Neural cell (in vitro differentiated cells): ENCODE measurements at regions not wholly inside any gene's neighbourhood (a gene's known extent, or its start where the extent isn't known, plus 50 kb on each side); places are given as distances from the start of the nearest gene placed in this dataset.

Source experiments
- H2AFZ ChIP-seq: fragments of 200-600, 300-800 bp; sonication (generic), shearing (Covaris generic); 2 replicates; pipeline ENCODE4 v1.6.0; 2014; ENCODE audit warnings: low read depth, mild to moderate bottlenecking, antibody characterized with exemption, low read length, moderate library complexity
- H3F3A ChIP-seq: fragments of 200-600 bp; shearing (Covaris generic); 2 replicates; pipeline ENCODE4 v1.6.1; 2016; ENCODE audit warnings: mild to moderate bottlenecking, moderate library complexity, mixed read lengths, antibody characterized with exemption, low read length; ENCODE audit not compliant: insufficient read depth, poor library complexity, severe bottlenecking
- H3K27ac ChIP-seq: fragments of 200-600, 300-800 bp; sonication (generic), shearing (Covaris generic); 2 replicates; pipeline ENCODE4 v1.5.1; 2014; ENCODE audit warnings: mild to moderate bottlenecking, low read length, moderate library complexity
- H3K27me3 ChIP-seq: fragments of 300-800, 200-600 bp; sonication (generic), shearing (Covaris generic); 2 replicates; pipeline ENCODE4 v1.6.0; 2014; ENCODE audit warnings: mild to moderate bottlenecking, low read depth, low read length, moderate library complexity; ENCODE audit not compliant: insufficient read depth
- H3K36me3 ChIP-seq: fragments of 300-800, 200-600 bp; sonication (generic), shearing (Covaris generic); 2 replicates; pipeline ENCODE4 v1.5.1; 2014; ENCODE audit warnings: mild to moderate bottlenecking, antibody characterized with exemption, low read length, moderate library complexity; ENCODE audit not compliant: insufficient read depth
- H3K4me2 ChIP-seq: fragments of 300-800, 200-600 bp; sonication (generic), shearing (Covaris generic); 2 replicates; pipeline ENCODE4 v1.6.0; 2014; ENCODE audit warnings: mild to moderate bottlenecking, low read length
- H3K4me3 ChIP-seq: fragments of 300-800, 200-600 bp; sonication (generic), shearing (Covaris generic); 2 replicates; pipeline ENCODE4 v1.5.1; 2014; ENCODE audit warnings: mild to moderate bottlenecking, low read length, moderate library complexity
- H3K79me2 ChIP-seq: fragments of 200-600 bp; shearing (Covaris generic); replicated peaks from 2 replicates; pipeline ENCODE4 v1.6.0; 2014; ENCODE audit warnings: mild to moderate bottlenecking, low read length, moderate library complexity; ENCODE audit not compliant: insufficient read depth
- H3K9ac ChIP-seq: fragments of 300-800, 200-600 bp; sonication (generic), shearing (Covaris generic); 2 replicates; pipeline ENCODE4 v1.6.1; 2016; ENCODE audit warnings: mild to moderate bottlenecking, low read length, mixed read lengths
- H3K9me2 ChIP-seq: fragments of 200-600 bp; shearing (Covaris generic); 2 replicates; pipeline ENCODE4 v1.6.1; 2016; ENCODE audit warnings: mild to moderate bottlenecking, low read length, mixed read lengths; ENCODE audit not compliant: insufficient read depth
- H3K9me3 ChIP-seq: fragments of 200-600, 300-800 bp; sonication (generic), shearing (Covaris generic); 2 replicates; pipeline ENCODE4 v1.6.1; 2016; ENCODE audit warnings: mild to moderate bottlenecking, mixed run types, low read length, moderate library complexity, mixed read lengths
- H4K20me1 ChIP-seq: fragments of 200-600 bp; shearing (Covaris generic); 2 replicates; pipeline ENCODE4 v1.6.1; 2016; ENCODE audit warnings: mild to moderate bottlenecking, mixed run types; ENCODE audit not compliant: insufficient read depth
- CTCF ChIP-seq: fragments of 450-650 bp; IDR thresholded peaks from 2 replicates; pipeline ENCODE4 v1.5.1; 2014; ENCODE audit warnings: antibody characterized with exemption, mild to moderate bottlenecking, moderate library complexity; ENCODE audit not compliant: poor library complexity, severe bottlenecking
- EP300 ChIP-seq: fragments of 450-650 bp; conservative IDR thresholded peaks from 2 replicates; pipeline ENCODE4 v1.6.1; 2014; ENCODE audit warnings: antibody characterized with exemption, mild to moderate bottlenecking, moderate library complexity; ENCODE audit not compliant: poor library complexity, severe bottlenecking
- EZH2 ChIP-seq: fragments of 200-600, 300-800 bp; shearing (Covaris generic), sonication (generic); IDR thresholded peaks from 2 replicates; pipeline ENCODE4 v1.6.1; 2014; ENCODE audit warnings: antibody characterized with exemption, low read length, borderline replicate concordance, mild to moderate bottlenecking; ENCODE audit not compliant: insufficient read depth, poor library complexity, severe bottlenecking
- MXI1 ChIP-seq: fragments of 450-650 bp; conservative IDR thresholded peaks from 2 replicates; pipeline ENCODE4 v1.6.1; 2014; ENCODE audit warnings: antibody characterized with exemption, mild to moderate bottlenecking; ENCODE audit not compliant: poor library complexity, severe bottlenecking
- POLR2AphosphoS5 ChIP-seq: IDR thresholded peaks from 2 replicates; pipeline ENCODE4 v1.6.1; 2012
- RAD21 ChIP-seq: fragments of 450-650 bp; conservative IDR thresholded peaks from 2 replicates; pipeline ENCODE4 v1.6.1; 2014; ENCODE audit warnings: antibody characterized with exemption, mild to moderate bottlenecking, moderate library complexity
- REST ChIP-seq: IDR thresholded peaks from 2 replicates; pipeline ENCODE4 v1.6.1; 2012; ENCODE audit warnings: borderline replicate concordance
- SMC3 ChIP-seq: fragments of 450-650 bp; conservative IDR thresholded peaks from 2 replicates; pipeline ENCODE4 v1.6.1; 2014; ENCODE audit warnings: antibody characterized with exemption, mild to moderate bottlenecking, moderate library complexity; ENCODE audit not compliant: poor library complexity
- TAF1 ChIP-seq: IDR thresholded peaks from 2 replicates; pipeline ENCODE4 v1.6.1; 2012; ENCODE audit warnings: low read depth

- Histone ChIP-seq H3K36me3 (no peaks in the 10 kb centered on the region), H2AFZ (no peak overlapping the region), H3K9ac (no peak overlapping the region), H3K79me2 (no peaks in the 10 kb centered on the region), H3K27ac (no peak overlapping the region), H3K4me2 (no peak overlapping the region), H4K20me1 (no peaks in the 10 kb centered on the region), H3K9me3 (no peaks in the 10 kb centered on the region), H3F3A (no peaks in the 10 kb centered on the region), H3K27me3 (no peaks in the 10 kb centered on the region), H3K4me3 (no peak overlapping the region), H3K9me2 (no peaks in the 10 kb centered on the region)
- no peak for TF ChIP-seq RAD21
- TF ChIP-seq TAF1, result no peak
- TF ChIP-seq SMC3, result no peak
- TF ChIP-seq MXI1, result no peak
- TF ChIP-seq EP300, result no peak
- no peak for TF ChIP-seq CTCF
- no peak for TF ChIP-seq EZH2
- no peak for TF ChIP-seq REST
- TF ChIP-seq POLR2AphosphoS5, result no peak
These were observed 231.0 kb upstream of the CHRNA7 start for GRCh38 chr15:31799319-31799714.

GRCh38 chr15:31799715-31800321 is 230.5 kb upstream of the CHRNA7 start:
- Histone ChIP-seq H3K36me3 (no peaks in the 10 kb centered on the region), H3K27ac (no peak overlapping the region), H4K20me1 (no peaks in the 10 kb centered on the region), H3K79me2 (no peaks in the 10 kb centered on the region), H3F3A (no peaks in the 10 kb centered on the region), H3K9me2 (no peaks in the 10 kb centered on the region), H3K9me3 (no peaks in the 10 kb centered on the region), H3K27me3 (no peaks in the 10 kb centered on the region), H3K4me3 (no peak overlapping the region), H3K9ac (no peak overlapping the region), H3K4me2 (no peak overlapping the region), H2AFZ (no peak overlapping the region)
- TF ChIP-seq EZH2 (no peak), SMC3 (no peak), RAD21 (no peak), REST (no peak), CTCF (no peak), MXI1 (no peak)
